ENCODE measurements at regions not wholly inside any gene's neighbourhood (a gene's known extent, or its start where the extent isn't known, plus 50 kb on each side); places are given as distances from the start of the nearest gene placed in this dataset.

GRCh38 chr1:208465786-208466590 is 221.8 kb upstream of the PLXNA2 start:
- TF ChIP-seq POLR2AphosphoS5 (IDR thresholded peaks at IDR 0.05; ENCODE audit: low read depth, low read length) (no peak), POLR2A (IDR thresholded peaks at IDR 0.05; ENCODE audit: low read depth, low read length) (no peak), PAX5 (IDR thresholded peaks at IDR 0.05; ENCODE audit: insufficient read depth, low read length, severe bottlenecking) (no peak), TAF1 (IDR thresholded peaks at IDR 0.05; ENCODE audit: low read depth, low read length) (no peak), SPI1 (IDR thresholded peaks at IDR 0.05; ENCODE audit: low read depth, low read length) (no peak), POU2F2 (IDR thresholded peaks at IDR 0.05; ENCODE audit: low read depth, low read length) (no peak)

Data from GM12891 (cell line).